Fibroblast of lung (primary cell): ENCODE measurements at regions not wholly inside any gene's neighbourhood (a gene's known extent, or its start where the extent isn't known, plus 50 kb on each side); places are given as distances from the start of the nearest gene placed in this dataset.

Experiments
- EZH2 ChIP-seq: IDR thresholded peaks from 2 replicates; pipeline ENCODE4 v1.5.1; 2012; ENCODE audit warnings: low read length, control low read depth, mild to moderate bottlenecking; ENCODE audit errors: missing control alignments
- TF ChIP-seq, protein P1 (sequence below), 2 donors: IDR thresholded peaks in 1 of 2; conservative IDR thresholded peaks in 1 of 2; 1 replicate in 1 of 2; 2 replicates in 1 of 2; pipeline ENCODE4 v1.5.1; 2011 to 2012; ENCODE audit warnings: low read length in 2 of 2, control low read depth in 1 of 2, inconsistent platforms in 1 of 2, low read depth in 1 of 2, mild to moderate bottlenecking in 1 of 2

DNA sequence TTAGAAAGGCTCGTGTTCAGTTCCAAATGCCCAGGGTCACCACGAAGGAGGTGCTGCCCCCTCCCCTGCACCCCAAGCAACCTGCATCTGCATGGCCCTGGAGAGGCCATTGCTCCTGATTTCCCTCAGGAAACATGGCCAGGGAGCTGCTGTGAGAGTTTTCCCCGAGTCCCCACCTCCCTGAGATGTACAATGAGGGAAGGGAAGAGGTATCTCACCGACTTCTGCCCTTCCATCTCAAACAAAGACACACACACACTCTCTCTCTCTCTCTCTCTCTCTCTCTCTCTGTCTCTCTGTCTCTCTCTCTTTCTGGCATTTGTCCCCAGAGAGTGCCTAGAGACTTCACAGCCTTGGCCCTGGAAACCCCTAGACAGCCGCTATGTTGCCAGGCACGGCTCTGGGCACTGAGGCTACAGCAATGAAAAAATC, 120.4 kb downstream of the MRPL14 start:
- TF ChIP-seq, protein P1, sequence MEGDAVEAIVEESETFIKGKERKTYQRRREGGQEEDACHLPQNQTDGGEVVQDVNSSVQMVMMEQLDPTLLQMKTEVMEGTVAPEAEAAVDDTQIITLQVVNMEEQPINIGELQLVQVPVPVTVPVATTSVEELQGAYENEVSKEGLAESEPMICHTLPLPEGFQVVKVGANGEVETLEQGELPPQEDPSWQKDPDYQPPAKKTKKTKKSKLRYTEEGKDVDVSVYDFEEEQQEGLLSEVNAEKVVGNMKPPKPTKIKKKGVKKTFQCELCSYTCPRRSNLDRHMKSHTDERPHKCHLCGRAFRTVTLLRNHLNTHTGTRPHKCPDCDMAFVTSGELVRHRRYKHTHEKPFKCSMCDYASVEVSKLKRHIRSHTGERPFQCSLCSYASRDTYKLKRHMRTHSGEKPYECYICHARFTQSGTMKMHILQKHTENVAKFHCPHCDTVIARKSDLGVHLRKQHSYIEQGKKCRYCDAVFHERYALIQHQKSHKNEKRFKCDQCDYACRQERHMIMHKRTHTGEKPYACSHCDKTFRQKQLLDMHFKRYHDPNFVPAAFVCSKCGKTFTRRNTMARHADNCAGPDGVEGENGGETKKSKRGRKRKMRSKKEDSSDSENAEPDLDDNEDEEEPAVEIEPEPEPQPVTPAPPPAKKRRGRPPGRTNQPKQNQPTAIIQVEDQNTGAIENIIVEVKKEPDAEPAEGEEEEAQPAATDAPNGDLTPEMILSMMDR (conservative IDR thresholded peaks at IDR 0.05 in 1 of 2, IDR thresholded peaks at IDR 0.05 in 1 of 2; ENCODE audit: low read depth in 1 of 2, low read length in 2 of 2): no peak
- no peak for TF ChIP-seq EZH2
